ENCODE measurements at regions not wholly inside any gene's neighbourhood (a gene's known extent, or its start where the extent isn't known, plus 50 kb on each side); places are given as distances from the start of the nearest gene placed in this dataset.

GRCh38 chr16:54689072-54689865, 241.4 kb upstream of the IRX5 start:
- H3K4me2 ChIP-seq (ENCODE audit: low read depth, low read length, poor library complexity, severe bottlenecking) = no peak overlapping the region
- no peak overlapping the region for H3K4me3 ChIP-seq (ENCODE audit: low read length)
- no peak overlapping the region for H3K9ac ChIP-seq (ENCODE audit: low read length)
- no peaks in the 10 kb centered on the region for H3K4me1 ChIP-seq (ENCODE audit: low read length)
- H2AFZ ChIP-seq (ENCODE audit: low read length) = no peak overlapping the region
- no peaks in the 10 kb centered on the region for H3K27me3 ChIP-seq (ENCODE audit: low read length)
- H3K36me3 ChIP-seq (ENCODE audit: insufficient read depth, low read length) = no peaks in the 10 kb centered on the region
- no peaks in the 10 kb centered on the region for H3K9me3 ChIP-seq (ENCODE audit: low read length)
- H3K79me2 ChIP-seq (ENCODE audit: low read length) = no peaks in the 10 kb centered on the region
- no peak for DNase-seq
- no peak overlapping the region for H3K27ac ChIP-seq (ENCODE audit: low read length)
- H3K9me2 ChIP-seq (replicated peaks; ENCODE audit: insufficient read depth, low read length) = no peaks in the 10 kb centered on the region
- no peaks in the 10 kb centered on the region for H4K20me1 ChIP-seq (ENCODE audit: insufficient read depth, low read depth, low read length)

DNA sequence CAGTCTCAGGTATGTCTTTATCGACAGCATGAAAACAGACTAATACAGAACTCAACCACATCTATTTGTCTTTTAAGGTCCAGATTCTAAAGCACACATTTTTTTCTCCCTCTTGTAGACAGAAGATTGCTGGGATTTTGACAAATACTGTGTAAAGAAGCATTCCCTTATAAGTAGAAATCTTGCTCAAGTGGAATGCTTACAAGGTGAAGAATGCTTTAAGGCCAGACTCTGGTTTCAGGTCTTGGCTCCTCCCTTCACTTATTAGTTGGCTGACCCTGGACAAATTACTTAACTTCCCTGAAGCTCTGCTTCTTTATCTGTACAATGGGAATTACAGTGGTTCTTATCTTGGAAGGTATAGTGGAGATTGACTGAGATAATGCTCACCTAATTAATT, 242.3 kb upstream of the IRX5 start:
- Histone ChIP-seq H3K4me1 (ENCODE audit: low read length) (no peaks in the 10 kb centered on the region), H3K9me2 (replicated peaks; ENCODE audit: insufficient read depth, low read length) (no peaks in the 10 kb centered on the region), H2AFZ (ENCODE audit: low read length) (no peak overlapping the region), H3K4me3 (ENCODE audit: low read length) (no peak overlapping the region), H3K79me2 (ENCODE audit: low read length) (no peaks in the 10 kb centered on the region), H3K27ac (ENCODE audit: low read length) (no peak overlapping the region), H3K9me3 (ENCODE audit: low read length) (no peaks in the 10 kb centered on the region), H4K20me1 (ENCODE audit: insufficient read depth, low read depth, low read length) (no peaks in the 10 kb centered on the region), H3K36me3 (ENCODE audit: insufficient read depth, low read length) (no peaks in the 10 kb centered on the region), H3K4me2 (ENCODE audit: low read depth, low read length, poor library complexity, severe bottlenecking) (no peak overlapping the region), H3K27me3 (ENCODE audit: low read length) (no peaks in the 10 kb centered on the region), H3K9ac (ENCODE audit: low read length) (no peak overlapping the region)
- DNase-seq = no peak

GRCh38 chr16:54687043-54687899, 243.4 kb upstream of the IRX5 start:
- no peak overlapping the region for H2AFZ ChIP-seq (ENCODE audit: low read length)
- H4K20me1 ChIP-seq (ENCODE audit: insufficient read depth, low read depth, low read length) = no peaks in the 10 kb centered on the region
- H3K4me2 ChIP-seq (ENCODE audit: low read depth, low read length, poor library complexity, severe bottlenecking) = no peak overlapping the region
- DNase-seq = no peak
- no peak overlapping the region for H3K27ac ChIP-seq (ENCODE audit: low read length)
- no peak overlapping the region for H3K4me3 ChIP-seq (ENCODE audit: low read length)
- no peaks in the 10 kb centered on the region for H3K27me3 ChIP-seq (ENCODE audit: low read length)
- H3K9ac ChIP-seq (ENCODE audit: low read length) = no peak overlapping the region
- no peaks in the 10 kb centered on the region for H3K9me3 ChIP-seq (ENCODE audit: low read length)
- no peaks in the 10 kb centered on the region for H3K9me2 ChIP-seq (replicated peaks; ENCODE audit: insufficient read depth, low read length)
- no peaks in the 10 kb centered on the region for H3K79me2 ChIP-seq (ENCODE audit: low read length)
- no peaks in the 10 kb centered on the region for H3K36me3 ChIP-seq (ENCODE audit: insufficient read depth, low read length)
- H3K4me1 ChIP-seq (ENCODE audit: low read length) = no peaks in the 10 kb centered on the region

GRCh38 chr16:54685682-54686081, 245.0 kb upstream of the IRX5 start:
- Histone ChIP-seq H3K4me2 (ENCODE audit: low read depth, low read length, poor library complexity, severe bottlenecking) (no peak overlapping the region), H3K9ac (ENCODE audit: low read length) (no peak overlapping the region), H3K27ac (ENCODE audit: low read length) (no peak overlapping the region), H3K9me2 (replicated peaks; ENCODE audit: insufficient read depth, low read length) (no peaks in the 10 kb centered on the region), H3K36me3 (ENCODE audit: insufficient read depth, low read length) (no peaks in the 10 kb centered on the region), H3K9me3 (ENCODE audit: low read length) (no peaks in the 10 kb centered on the region), H3K27me3 (ENCODE audit: low read length) (no peaks in the 10 kb centered on the region), H3K4me1 (ENCODE audit: low read length) (no peaks in the 10 kb centered on the region), H3K4me3 (ENCODE audit: low read length) (no peak overlapping the region), H4K20me1 (ENCODE audit: insufficient read depth, low read depth, low read length) (no peaks in the 10 kb centered on the region), H2AFZ (ENCODE audit: low read length) (no peak overlapping the region), H3K79me2 (ENCODE audit: low read length) (no peaks in the 10 kb centered on the region)
- no peak for DNase-seq

DNA sequence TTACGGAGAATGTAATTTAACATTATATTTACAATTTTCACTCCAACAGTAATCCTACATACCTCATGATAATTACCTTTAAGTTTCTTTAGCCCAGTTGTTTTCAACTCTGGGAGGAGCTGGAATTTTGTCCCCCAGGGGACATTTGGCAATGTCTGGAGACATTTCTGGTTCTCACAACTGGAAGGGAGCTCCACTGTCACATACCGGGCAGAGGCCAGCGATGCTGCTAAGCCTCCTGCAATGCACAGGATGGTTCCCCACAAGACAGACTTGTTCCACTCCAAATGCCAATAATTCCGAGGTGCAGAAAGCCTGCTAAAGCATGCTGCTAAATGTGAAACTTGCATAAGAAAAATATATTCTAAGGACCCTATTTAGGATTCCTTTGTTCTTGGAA, 251.1 kb upstream of the IRX5 start:
- H4K20me1 ChIP-seq (ENCODE audit: insufficient read depth, low read depth, low read length) = no peaks in the 10 kb centered on the region
- H2AFZ ChIP-seq (ENCODE audit: low read length) = no peak overlapping the region
- no peak overlapping the region for H3K9ac ChIP-seq (ENCODE audit: low read length)
- no peak overlapping the region for H3K4me2 ChIP-seq (ENCODE audit: low read depth, low read length, poor library complexity, severe bottlenecking)
- no peaks in the 10 kb centered on the region for H3K9me3 ChIP-seq (ENCODE audit: low read length)
- H3K9me2 ChIP-seq (replicated peaks; ENCODE audit: insufficient read depth, low read length) = no peaks in the 10 kb centered on the region
- DNase-seq = no peak
- H3K36me3 ChIP-seq (ENCODE audit: insufficient read depth, low read length) = no peaks in the 10 kb centered on the region
- no peak overlapping the region for H3K4me3 ChIP-seq (ENCODE audit: low read length)
- no peaks in the 10 kb centered on the region for H3K79me2 ChIP-seq (ENCODE audit: low read length)
- 0 out of 2 replicates have a peak, but pooled peaks cover 2% of the 10 kb centered on the region for H3K27me3 ChIP-seq (ENCODE audit: low read length)
- no peaks in the 10 kb centered on the region for H3K4me1 ChIP-seq (ENCODE audit: low read length)
- H3K27ac ChIP-seq (ENCODE audit: low read length) = no peak overlapping the region

DNA sequence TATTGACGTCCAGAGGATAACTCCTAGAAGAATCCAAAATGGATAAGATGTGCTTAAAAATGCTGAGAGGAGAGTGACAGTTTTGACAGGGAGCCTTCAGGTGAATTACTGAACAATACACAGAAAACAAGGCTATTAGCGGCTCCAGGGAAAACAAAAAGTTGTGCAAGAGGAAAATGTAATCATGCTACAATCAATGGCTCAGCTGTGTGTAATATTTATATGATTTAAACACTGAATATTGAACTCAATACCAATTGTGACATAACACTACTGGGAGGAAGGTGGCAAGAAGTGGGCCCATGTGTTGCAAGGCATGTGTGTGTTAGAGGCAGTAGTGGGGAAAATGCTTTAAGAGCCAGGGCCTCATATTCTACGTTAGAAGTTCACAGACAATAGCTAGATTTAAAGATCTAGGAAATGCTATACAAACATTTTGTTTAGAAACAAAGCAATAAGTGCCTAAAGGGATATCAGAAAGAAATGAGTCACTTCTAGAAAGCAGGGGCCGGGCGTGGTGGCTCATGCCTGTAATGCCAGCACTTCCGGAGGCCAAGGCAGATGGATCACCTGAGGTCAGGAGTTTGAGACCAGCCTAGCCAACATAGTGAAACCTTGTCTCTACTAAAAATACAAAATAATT, 253.2 kb upstream of the IRX5 start:
- no peak overlapping the region for H3K9ac ChIP-seq (ENCODE audit: low read length)
- no peak overlapping the region for H2AFZ ChIP-seq (ENCODE audit: low read length)
- H4K20me1 ChIP-seq (ENCODE audit: insufficient read depth, low read depth, low read length) = no peaks in the 10 kb centered on the region
- H3K4me2 ChIP-seq (ENCODE audit: low read depth, low read length, poor library complexity, severe bottlenecking) = no peak overlapping the region
- no peaks in the 10 kb centered on the region for H3K36me3 ChIP-seq (ENCODE audit: insufficient read depth, low read length)
- 0 out of 2 replicates have a peak, but pooled peaks cover 2% of the 10 kb centered on the region for H3K27me3 ChIP-seq (ENCODE audit: low read length)
- H3K27ac ChIP-seq (ENCODE audit: low read length) = no peak overlapping the region
- H3K9me2 ChIP-seq (replicated peaks; ENCODE audit: insufficient read depth, low read length) = no peaks in the 10 kb centered on the region
- H3K4me3 ChIP-seq (ENCODE audit: low read length) = no peak overlapping the region
- H3K4me1 ChIP-seq (ENCODE audit: low read length) = no peaks in the 10 kb centered on the region
- DNase-seq = no peak
- H3K9me3 ChIP-seq (ENCODE audit: low read length) = no peaks in the 10 kb centered on the region
- H3K79me2 ChIP-seq (ENCODE audit: low read length) = no peaks in the 10 kb centered on the region

DNA sequence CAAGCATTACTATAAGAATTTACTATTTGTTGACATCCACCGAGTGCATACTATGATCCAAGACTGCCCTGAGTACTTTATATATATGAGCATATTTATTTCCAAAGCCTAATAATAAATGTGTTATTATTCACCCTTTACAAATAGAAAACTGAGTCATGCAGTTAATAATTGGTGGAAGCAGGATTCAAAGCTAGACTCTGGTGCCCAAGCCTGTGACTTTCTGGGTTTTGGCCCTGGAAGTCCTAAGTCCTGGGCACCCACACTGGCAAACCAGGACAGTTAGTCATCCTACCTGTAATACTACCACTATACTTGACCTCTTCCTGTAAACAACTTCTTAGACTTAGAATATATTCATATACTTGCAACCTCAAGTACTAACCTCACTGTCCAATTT, 257.4 kb upstream of the IRX5 start:
- no peaks in the 10 kb centered on the region for H3K9me2 ChIP-seq (replicated peaks; ENCODE audit: insufficient read depth, low read length)
- H3K79me2 ChIP-seq (ENCODE audit: low read length) = no peaks in the 10 kb centered on the region
- no peak overlapping the region for H3K27ac ChIP-seq (ENCODE audit: low read length)
- no peak overlapping the region for H2AFZ ChIP-seq (ENCODE audit: low read length)
- H3K9ac ChIP-seq (ENCODE audit: low read length) = no peak overlapping the region
- H3K4me3 ChIP-seq (ENCODE audit: low read length) = no peak overlapping the region
- no peaks in the 10 kb centered on the region for H3K9me3 ChIP-seq (ENCODE audit: low read length)
- no peaks in the 10 kb centered on the region for H3K36me3 ChIP-seq (ENCODE audit: insufficient read depth, low read length)
- H3K4me2 ChIP-seq (ENCODE audit: low read depth, low read length, poor library complexity, severe bottlenecking) = no peak overlapping the region
- no peak for DNase-seq
- H3K4me1 ChIP-seq (ENCODE audit: low read length) = no peaks in the 10 kb centered on the region
- H3K27me3 ChIP-seq (ENCODE audit: low read length) = 0 out of 2 replicates have a peak, but pooled peaks cover 2% of the 10 kb centered on the region
- no peaks in the 10 kb centered on the region for H4K20me1 ChIP-seq (ENCODE audit: insufficient read depth, low read depth, low read length)

DNA sequence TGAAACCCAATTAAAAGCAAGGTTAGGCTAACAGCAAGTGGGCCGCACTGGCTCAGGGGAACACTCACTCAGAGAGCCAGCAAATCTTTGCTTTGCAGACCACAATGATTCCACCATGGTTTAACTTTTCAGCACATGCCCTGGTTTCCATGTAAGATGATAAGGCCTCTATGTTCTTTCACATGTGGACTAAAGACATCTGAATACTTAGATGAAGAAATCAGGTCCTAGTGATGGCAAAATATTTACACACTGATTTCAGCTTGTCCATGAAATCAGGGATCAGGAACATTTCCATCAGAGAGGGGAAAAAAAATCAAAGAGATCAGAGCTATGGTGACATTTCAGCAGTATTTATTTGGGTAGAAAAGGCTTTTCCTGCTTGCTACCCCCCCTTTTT, 258.2 kb upstream of the IRX5 start:
- Histone ChIP-seq H4K20me1 (ENCODE audit: insufficient read depth, low read depth, low read length) (no peaks in the 10 kb centered on the region), H3K4me2 (ENCODE audit: low read depth, low read length, poor library complexity, severe bottlenecking) (no peak overlapping the region), H3K36me3 (ENCODE audit: insufficient read depth, low read length) (no peaks in the 10 kb centered on the region), H3K9me2 (replicated peaks; ENCODE audit: insufficient read depth, low read length) (no peaks in the 10 kb centered on the region), H2AFZ (ENCODE audit: low read length) (no peak overlapping the region), H3K27ac (ENCODE audit: low read length) (no peak overlapping the region), H3K4me3 (ENCODE audit: low read length) (no peak overlapping the region), H3K27me3 (ENCODE audit: low read length) (0 out of 2 replicates have a peak, but pooled peaks cover 2% of the 10 kb centered on the region), H3K9me3 (ENCODE audit: low read length) (no peaks in the 10 kb centered on the region), H3K4me1 (ENCODE audit: low read length) (no peaks in the 10 kb centered on the region), H3K79me2 (ENCODE audit: low read length) (no peaks in the 10 kb centered on the region), H3K9ac (ENCODE audit: low read length) (no peak overlapping the region)
- no peak for DNase-seq

All from Karpas-422 (cell line).